PC-3 (cell line): ENCODE measurements at regions not wholly inside any gene's neighbourhood (a gene's known extent, or its start where the extent isn't known, plus 50 kb on each side); places are given as distances from the start of the nearest gene placed in this dataset.

Experiments
- ATAC-seq: fragments of 200-7000 bp; cut with Tn5 transposase; 2 replicates; pipeline ENCODE4 v1.9.1; 2020; ENCODE audit warnings: mild to moderate bottlenecking, moderate library complexity
- BruUV-seq: library from RNA; stranded (reverse); fragments of 400-500 nt; replicated peaks from 2 replicates; lab custom pipeline; 2021; lab: Mats Ljungman, UMichigan
- CTCF ChIA-PET: fragments of 300-600 bp; sonication (Branson Sonifier 250); formaldehyde crosslinking; loops from one replicate; lab custom pipeline; 2022; ENCODE audit warnings: antibody characterized with exemption; lab: Charles Lee
- POLR2A ChIA-PET: fragments of 300-600 bp; sonication (Branson Sonifier 250); formaldehyde crosslinking; loops from one replicate; lab custom pipeline; 2022; ENCODE audit warnings: antibody characterized with exemption; ENCODE audit not compliant: unreplicated experiment; lab: Charles Lee
- DNase-seq: peaks from one replicate; pipeline ENCODE4 v3.0.0-alpha.2; 2015
- H2AFZ ChIP-seq: fragments of 300-600 bp; sonication (generic); 2 replicates; pipeline ENCODE4 v1.6.0; 2016; ENCODE audit warnings: antibody characterized with exemption, low read length
- H3F3A ChIP-seq: fragments of 300-600 bp; sonication (generic); one replicate; pipeline ENCODE4 v1.6.0; 2017; ENCODE audit warnings: antibody characterized with exemption, low read length, control low read depth, mild to moderate bottlenecking; ENCODE audit not compliant: unreplicated experiment
- H3K27ac ChIP-seq: fragments of 300-600 bp; sonication (generic); 2 replicates; pipeline ENCODE4 v1.5.1; 2016; ENCODE audit warnings: mild to moderate bottlenecking, low read length
- H3K27me3 ChIP-seq: fragments of 300-600 bp; sonication (generic); 2 replicates; pipeline ENCODE4 v1.6.1; 2016; ENCODE audit warnings: low read length, mixed read lengths
- H3K36me3 ChIP-seq: fragments of 300-600 bp; sonication (generic); 2 replicates; pipeline ENCODE4 v1.6.1; 2016; ENCODE audit warnings: low read depth, mixed run types, low read length, mixed read lengths
- H3K4me1 ChIP-seq: fragments of 300-600 bp; sonication (generic); 2 replicates; pipeline ENCODE4 v1.5.1; 2016; ENCODE audit warnings: low read length; ENCODE audit not compliant: insufficient read depth
- H3K4me2 ChIP-seq: fragments of 300-600 bp; sonication (generic); 2 replicates; pipeline ENCODE4 v1.6.0; 2016; ENCODE audit warnings: low read length
- H3K4me3 ChIP-seq: fragments of 300-600 bp; sonication (generic); 2 replicates; pipeline ENCODE4 v1.5.1; 2016; ENCODE audit warnings: mild to moderate bottlenecking, low read length, mixed read lengths
- H3K79me2 ChIP-seq: fragments of 300-600 bp; sonication (generic); 2 replicates; pipeline ENCODE4 v1.6.1; 2017; ENCODE audit warnings: low read length, mixed read lengths
- H3K9ac ChIP-seq: fragments of 300-600 bp; sonication (generic); 2 replicates; pipeline ENCODE4 v1.6.0; 2016; ENCODE audit warnings: mild to moderate bottlenecking, low read length
- H3K9me2 ChIP-seq: fragments of 300-600 bp; sonication (generic); replicated peaks from 2 replicates; pipeline ENCODE4 v1.6.1; 2016; ENCODE audit warnings: mixed run types, low read length, mixed read lengths
- H3K9me3 ChIP-seq: fragments of 300-600 bp; sonication (generic); 2 replicates; pipeline ENCODE4 v1.6.1; 2016; ENCODE audit warnings: low read length, mixed read lengths
- H4K20me1 ChIP-seq: fragments of 300-600 bp; sonication (generic); 2 replicates; pipeline ENCODE4 v1.6.1; 2016; ENCODE audit warnings: low read length, mixed read lengths
- EZH2 ChIP-seq: fragments of 300-600 bp; sonication (generic); IDR thresholded peaks from one replicate; pipeline ENCODE4 v1.6.1; 2017; ENCODE audit warnings: antibody characterized with exemption, mild to moderate bottlenecking, low read length; ENCODE audit not compliant: unreplicated experiment
- EZH2phosphoT487 ChIP-seq: fragments of 300-600 bp; sonication (generic); IDR thresholded peaks from 2 replicates; pipeline ENCODE4 v1.6.1; 2018; ENCODE audit warnings: mild to moderate bottlenecking, antibody characterized with exemption, low read length, borderline replicate concordance
- intact Hi-C: fragments of 100-400 bp; cut with micrococcal nuclease; formaldehyde crosslinking; loops from 2 replicates; pipeline ENCODE4 v1.9.0; 2023
- TF ChIP-seq, protein P1 (sequence below): fragments of 300-600 bp; sonication (generic); conservative IDR thresholded peaks from 2 replicates; pipeline ENCODE4 v1.5.1; 2017; ENCODE audit warnings: antibody characterized with exemption, low read depth, mild to moderate bottlenecking, low read length

DNA sequence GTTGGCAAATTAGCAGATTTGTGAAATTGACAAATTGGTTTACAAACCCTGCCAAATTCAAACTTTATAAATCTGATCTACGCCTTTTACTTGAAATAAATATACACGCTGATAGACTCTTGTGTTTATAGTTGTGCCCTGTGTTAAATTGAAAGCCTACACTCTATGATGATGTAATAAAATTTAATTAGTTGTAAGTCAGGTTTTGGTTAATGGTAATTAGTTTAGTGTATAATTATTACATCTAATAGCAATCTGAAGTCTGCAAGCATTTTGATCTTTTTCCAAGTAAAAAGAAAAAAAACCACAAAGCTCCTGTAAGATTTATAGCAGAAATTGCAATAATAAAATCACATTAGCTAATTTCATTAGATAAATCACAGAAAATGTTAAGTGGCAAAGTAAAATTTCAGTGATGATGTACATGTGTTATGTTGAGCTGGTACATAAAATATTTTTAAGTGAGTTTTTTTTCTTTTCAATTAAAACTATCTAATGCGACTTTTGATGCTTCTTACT, 72.7 kb upstream of the TENM3 start:
- no peak overlapping the region for H3K4me3 ChIP-seq
- no peaks in the 10 kb centered on the region for H3K79me2 ChIP-seq
- H3K27ac ChIP-seq = no peak overlapping the region
- TF ChIP-seq EZH2 (no peak), EZH2phosphoT487 (no peak)
- TF ChIP-seq, protein P1, sequence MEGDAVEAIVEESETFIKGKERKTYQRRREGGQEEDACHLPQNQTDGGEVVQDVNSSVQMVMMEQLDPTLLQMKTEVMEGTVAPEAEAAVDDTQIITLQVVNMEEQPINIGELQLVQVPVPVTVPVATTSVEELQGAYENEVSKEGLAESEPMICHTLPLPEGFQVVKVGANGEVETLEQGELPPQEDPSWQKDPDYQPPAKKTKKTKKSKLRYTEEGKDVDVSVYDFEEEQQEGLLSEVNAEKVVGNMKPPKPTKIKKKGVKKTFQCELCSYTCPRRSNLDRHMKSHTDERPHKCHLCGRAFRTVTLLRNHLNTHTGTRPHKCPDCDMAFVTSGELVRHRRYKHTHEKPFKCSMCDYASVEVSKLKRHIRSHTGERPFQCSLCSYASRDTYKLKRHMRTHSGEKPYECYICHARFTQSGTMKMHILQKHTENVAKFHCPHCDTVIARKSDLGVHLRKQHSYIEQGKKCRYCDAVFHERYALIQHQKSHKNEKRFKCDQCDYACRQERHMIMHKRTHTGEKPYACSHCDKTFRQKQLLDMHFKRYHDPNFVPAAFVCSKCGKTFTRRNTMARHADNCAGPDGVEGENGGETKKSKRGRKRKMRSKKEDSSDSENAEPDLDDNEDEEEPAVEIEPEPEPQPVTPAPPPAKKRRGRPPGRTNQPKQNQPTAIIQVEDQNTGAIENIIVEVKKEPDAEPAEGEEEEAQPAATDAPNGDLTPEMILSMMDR = no peak
- ATAC-seq (no peak), DNase-seq (no peak)
- intact Hi-C loops = no loop called here
- no TSS peak for BruUV-seq
- no peaks in the 10 kb centered on the region for H3K9me3 ChIP-seq
- H3K9ac ChIP-seq = no peak overlapping the region
- H3K4me2 ChIP-seq = no peak overlapping the region
- POLR2A ChIA-PET = no interaction called here
- H3K4me1 ChIP-seq = no peaks in the 10 kb centered on the region
- no peaks in the 10 kb centered on the region for H3K27me3 ChIP-seq
- no peaks in the 10 kb centered on the region for H3K36me3 ChIP-seq
- H2AFZ ChIP-seq = no peak overlapping the region
- H3K9me2 ChIP-seq = no peaks in the 10 kb centered on the region
- CTCF ChIA-PET = no interaction called here
- no peaks in the 10 kb centered on the region for H3F3A ChIP-seq
- no peaks in the 10 kb centered on the region for H4K20me1 ChIP-seq

DNA sequence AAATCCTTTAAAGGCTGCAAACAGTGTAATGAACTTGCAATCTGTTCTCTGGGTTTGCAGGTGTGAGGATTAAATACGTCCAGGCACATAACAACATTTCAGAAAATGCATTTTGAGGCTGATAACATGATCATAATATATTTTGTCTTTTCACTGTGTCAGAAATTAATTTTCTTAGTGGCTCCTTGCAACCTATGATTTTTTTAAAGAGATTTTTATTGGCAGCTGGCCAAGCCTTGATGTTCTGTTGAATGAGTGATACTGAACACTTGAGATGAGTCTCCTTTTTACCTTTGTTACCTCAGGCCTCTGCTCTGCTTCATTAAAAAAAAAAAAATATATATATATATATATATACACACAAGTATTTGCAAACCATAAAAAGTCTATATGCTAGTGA, 68.2 kb upstream of the TENM3 start:
- no peaks in the 10 kb centered on the region for H3K36me3 ChIP-seq
- ChIA-PET CTCF (no interaction called here), POLR2A (no interaction called here)
- H3F3A ChIP-seq = no peaks in the 10 kb centered on the region
- no peaks in the 10 kb centered on the region for H3K27me3 ChIP-seq
- no peak for DNase-seq
- H3K79me2 ChIP-seq = no peaks in the 10 kb centered on the region
- intact Hi-C loops = no loop called here
- no peak overlapping the region for H2AFZ ChIP-seq
- no peak overlapping the region for H3K27ac ChIP-seq
- no peaks in the 10 kb centered on the region for H4K20me1 ChIP-seq
- H3K9ac ChIP-seq = no peak overlapping the region
- TF ChIP-seq, protein P1 = no peak
- TF ChIP-seq EZH2 (no peak), EZH2phosphoT487 (no peak)
- H3K9me3 ChIP-seq = no peaks in the 10 kb centered on the region
- no peak for ATAC-seq
- no peak overlapping the region for H3K4me3 ChIP-seq
- no peak overlapping the region for H3K4me2 ChIP-seq
- no TSS peak for BruUV-seq
- no peaks in the 10 kb centered on the region for H3K9me2 ChIP-seq
- no peaks in the 10 kb centered on the region for H3K4me1 ChIP-seq

DNA sequence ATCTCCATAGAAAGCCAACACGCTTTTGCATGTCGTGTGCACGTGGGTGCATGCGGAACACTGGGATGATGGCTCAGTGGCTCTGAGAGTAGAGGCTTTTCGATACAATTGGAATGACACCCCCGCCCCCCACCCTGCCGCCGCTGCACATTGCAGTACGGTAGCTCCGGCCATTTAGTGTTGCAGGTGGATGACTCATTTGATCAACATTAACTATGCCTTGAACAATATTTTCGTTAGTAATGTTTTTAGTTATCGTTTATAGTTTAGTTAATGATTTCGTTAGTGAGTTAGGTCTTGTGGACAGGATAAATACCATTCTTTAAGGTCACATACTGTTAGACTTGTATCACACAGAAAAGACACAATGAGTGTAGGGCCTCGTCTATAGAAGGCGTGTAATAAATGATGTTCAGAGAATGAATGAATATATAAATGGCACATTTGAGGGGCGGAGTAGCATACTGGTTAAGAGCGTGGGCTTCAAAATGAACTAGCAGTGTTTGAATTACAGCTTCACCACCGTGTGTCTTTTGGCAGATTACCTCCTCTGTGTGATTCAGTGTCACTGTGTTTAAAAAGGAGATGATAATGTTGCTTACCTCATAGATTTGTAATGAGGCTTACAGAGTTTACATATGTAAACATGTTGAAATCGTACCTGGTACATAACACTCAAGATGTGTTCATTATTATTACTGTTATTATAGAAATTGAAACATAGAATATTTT, 67.2 kb upstream of the TENM3 start:
- H4K20me1 ChIP-seq = no peaks in the 10 kb centered on the region
- H3K9me2 ChIP-seq = no peaks in the 10 kb centered on the region
- no peak overlapping the region for H3K4me3 ChIP-seq
- no peak for ATAC-seq
- no peaks in the 10 kb centered on the region for H3K9me3 ChIP-seq
- H3K4me1 ChIP-seq = no peaks in the 10 kb centered on the region
- ChIA-PET POLR2A (no interaction called here), CTCF (no interaction called here)
- TF ChIP-seq, protein P1 = no peak
- TF ChIP-seq EZH2 (no peak), EZH2phosphoT487 (no peak)
- no peaks in the 10 kb centered on the region for H3K36me3 ChIP-seq
- H3K79me2 ChIP-seq = no peaks in the 10 kb centered on the region
- H3K27ac ChIP-seq = no peak overlapping the region
- H3F3A ChIP-seq = no peaks in the 10 kb centered on the region
- no peaks in the 10 kb centered on the region for H3K27me3 ChIP-seq
- DNase-seq = no peak
- H2AFZ ChIP-seq = no peak overlapping the region
- intact Hi-C loops = no loop called here
- no TSS peak for BruUV-seq
- H3K4me2 ChIP-seq = no peak overlapping the region
- no peak overlapping the region for H3K9ac ChIP-seq
